Endodermal cell (in vitro differentiated cells): ENCODE measurements at regions not wholly inside any gene's neighbourhood (a gene's known extent, or its start where the extent isn't known, plus 50 kb on each side); places are given as distances from the start of the nearest gene placed in this dataset.

Experiments
- DNase-seq: peaks from one replicate; pipeline ENCODE4 v3.0.0-alpha.2; 2017
- H3K27ac ChIP-seq: 2 replicates; pipeline ENCODE4 v1.5.1; 2013; ENCODE audit warnings: mild to moderate bottlenecking, low read depth, low read length, moderate library complexity
- H3K27me3 ChIP-seq: 2 replicates; pipeline ENCODE4 v1.6.1; 2013; ENCODE audit warnings: mild to moderate bottlenecking, low read length, moderate library complexity; ENCODE audit not compliant: insufficient read depth, control insufficient read depth, poor library complexity, severe bottlenecking
- H3K36me3 ChIP-seq: 2 replicates; pipeline ENCODE4 v1.7.0; 2013; ENCODE audit warnings: mild to moderate bottlenecking, low read length, moderate library complexity; ENCODE audit not compliant: control insufficient read depth, insufficient read depth
- H3K4me1 ChIP-seq: one replicate; pipeline ENCODE4 v1.7.0; 2013; ENCODE audit warnings: low read length; ENCODE audit not compliant: control insufficient read depth, insufficient read depth
- H3K4me3 ChIP-seq: 2 replicates; pipeline ENCODE4 v1.5.1; 2013; ENCODE audit warnings: mild to moderate bottlenecking, low read length, moderate library complexity
- H3K9ac ChIP-seq: 2 replicates; pipeline ENCODE4 v1.6.1; 2013; ENCODE audit warnings: mild to moderate bottlenecking, low read length, moderate library complexity; ENCODE audit not compliant: poor library complexity, severe bottlenecking; ENCODE audit errors: extremely low read depth
- H3K9me3 ChIP-seq: 2 replicates; pipeline ENCODE4 v1.6.1; 2013; ENCODE audit warnings: mild to moderate bottlenecking, low read length, moderate library complexity; ENCODE audit not compliant: control insufficient read depth
- H3K27ac Mint-ChIP-seq: 2 replicates; pipeline ENCODE4 v1.8.0; 2020; ENCODE audit warnings: mixed read lengths
- H3K27me3 Mint-ChIP-seq: 2 replicates; pipeline ENCODE4 v1.8.0; 2021; ENCODE audit warnings: mild to moderate bottlenecking, mixed read lengths; ENCODE audit not compliant: insufficient read depth
- H3K36me3 Mint-ChIP-seq: 2 replicates; pipeline ENCODE4 v1.8.0; 2020; ENCODE audit warnings: low read depth, mixed read lengths
- H3K4me1 Mint-ChIP-seq: 2 replicates; pipeline ENCODE4 v1.8.0; 2020; ENCODE audit warnings: mixed read lengths
- H3K4me3 Mint-ChIP-seq: 2 replicates; pipeline ENCODE4 v1.8.0; 2020; ENCODE audit warnings: mild to moderate bottlenecking, moderate library complexity, mixed read lengths
- H3K9me3 Mint-ChIP-seq: 2 replicates; pipeline ENCODE4 v1.8.0; 2020; ENCODE audit warnings: mild to moderate bottlenecking, mixed read lengths
- CTCF ChIP-seq: fragments of 200-600 bp; sonication (generic); conservative IDR thresholded peaks from 2 replicates; pipeline ENCODE4 v1.5.0; 2021; ENCODE audit warnings: antibody characterized with exemption, mild to moderate bottlenecking
- WGBS, 2 experiments: methylation state at CpG; one replicate each; pipeline versions ENCODE4 v1.1.5 to v1.1.7; 2013; ENCODE audit warnings: missing lambda C conversion rate in 2 of 2, mixed read lengths in 1 of 2; ENCODE audit not compliant: insufficient coverage in 1 of 2, insufficient read length in 1 of 2; 5-methylcytosine and 5-hydroxymethylcytosine counted together

- H3K9me3 ChIP-seq = no peaks in the 10 kb centered on the region
- no peaks in the 10 kb centered on the region for H3K4me1 Mint-ChIP-seq
- H3K4me3 Mint-ChIP-seq = no peak overlapping the region
- WGBS, 2 experiments = 89 to 94% methylated on average over 3 of the region's 3 CpGs
- no peaks in the 10 kb centered on the region for H3K27me3 ChIP-seq
- H3K36me3 Mint-ChIP-seq = no peaks in the 10 kb centered on the region
- H3K27ac ChIP-seq = no peak overlapping the region
- DNase-seq = no peak
- peaks cover 5% of the 10 kb centered on the region for H3K9me3 Mint-ChIP-seq
- H3K4me3 ChIP-seq = no peak overlapping the region
- no peak overlapping the region for H3K27ac Mint-ChIP-seq
- TF ChIP-seq CTCF = no peak
- H3K27me3 Mint-ChIP-seq = peaks cover 5% of the 10 kb centered on the region
- H3K9ac ChIP-seq = no peak overlapping the region
- H3K36me3 ChIP-seq = no peaks in the 10 kb centered on the region
- no peaks in the 10 kb centered on the region for H3K4me1 ChIP-seq
Measured at GRCh38 chr1:14296795-14297194, 301.7 kb upstream of the KAZN start.

- Mint-ChIP-seq H3K9me3 (no peaks in the 10 kb centered on the region), H3K4me1 (no peaks in the 10 kb centered on the region), H3K27me3 (peaks cover 5% of the 10 kb centered on the region), H3K27ac (no peak overlapping the region), H3K4me3 (no peak overlapping the region), H3K36me3 (no peaks in the 10 kb centered on the region)
- Histone ChIP-seq H3K9me3 (no peaks in the 10 kb centered on the region), H3K36me3 (no peaks in the 10 kb centered on the region), H3K27me3 (no peaks in the 10 kb centered on the region), H3K4me1 (no peaks in the 10 kb centered on the region), H3K9ac (no peak overlapping the region), H3K4me3 (no peak overlapping the region), H3K27ac (no peak overlapping the region)
- no peak for DNase-seq
- WGBS, 2 experiments = 73 to 89% methylated on average over 3 of the region's 3 CpGs
- no peak for TF ChIP-seq CTCF
Measured at GRCh38 chr1:14297356-14297755, 301.1 kb upstream of the KAZN start.

GRCh38 chr1:14298806-14299205 is 299.7 kb upstream of the KAZN start:
- Mint-ChIP-seq H3K27me3 (peaks cover 9% of the 10 kb centered on the region), H3K4me1 (no peaks in the 10 kb centered on the region), H3K9me3 (no peaks in the 10 kb centered on the region), H3K27ac (no peak overlapping the region), H3K4me3 (no peak overlapping the region), H3K36me3 (no peaks in the 10 kb centered on the region)
- Histone ChIP-seq H3K9ac (no peak overlapping the region), H3K9me3 (no peaks in the 10 kb centered on the region), H3K27ac (no peak overlapping the region), H3K4me3 (no peak overlapping the region), H3K4me1 (no peaks in the 10 kb centered on the region), H3K27me3 (peaks cover 3% of the 10 kb centered on the region), H3K36me3 (no peaks in the 10 kb centered on the region)
- no peak for DNase-seq
- TF ChIP-seq CTCF = no peak
- 81 to 93% methylated on average over 5 of the region's 5 CpGs for WGBS, 2 experiments
